Stimulated activated CD4-positive, alpha-beta T cell treated with anti-CD3 and anti-CD28 coated beads, Interleukin-12 subunit alpha, Interleukin-12 subunit beta, amount 100 ng/mL, for 4 hours (primary cell): ENCODE measurements at regions not wholly inside any gene's neighbourhood (a gene's known extent, or its start where the extent isn't known, plus 50 kb on each side); places are given as distances from the start of the nearest gene placed in this dataset.
"Not testable (repeated sequence)": the region's sequence is repeated elsewhere in the genome, so short reads cannot be mapped to it uniquely, and the experiment has no call there.

Experiments used
- DNase-seq: peaks from one replicate; pipeline ENCODE4 v3.0.0-alpha.2; 2020

- DNase-seq = no peak
Observed at GRCh38 chr7:113030489-113030888, 56.1 kb downstream of the GPR85 start.

- DNase-seq = no peak
Observed at GRCh38 chr7:113026941-113027340, 59.7 kb downstream of the GPR85 start.

GRCh38 chr7:113017144-113017857 lies 69.3 kb downstream of the GPR85 start:
- DNase-seq = not testable (repeated sequence)

GRCh38 chr7:113015034-113015645 lies 71.5 kb downstream of the GPR85 start:
- DNase-seq = no peak

- no peak for DNase-seq
Observed at GRCh38 chr7:113013761-113014449, 72.7 kb downstream of the GPR85 start.

GRCh38 chr7:113012862-113013261 lies 73.8 kb downstream of the GPR85 start:
- not testable (repeated sequence) for DNase-seq

- DNase-seq = no peak
Observed at GRCh38 chr7:113010377-113010776, 76.2 kb downstream of the GPR85 start.

- DNase-seq = no peak
Observed at GRCh38 chr7:113008755-113009154, 77.9 kb downstream of the GPR85 start.

- no peak for DNase-seq
Observed at GRCh38 chr7:113004726-113005454, 81.7 kb downstream of the GPR85 start.

GRCh38 chr7:113000316-113001020 lies 86.2 kb downstream of the GPR85 start:
- DNase-seq = no peak

- no peak for DNase-seq
Observed at GRCh38 chr7:112997831-112998230, 88.8 kb downstream of the GPR85 start.

GRCh38 chr7:112996331-112996871 lies 90.2 kb downstream of the GPR85 start:
- DNase-seq = no peak

- DNase-seq = no peak
Observed at GRCh38 chr7:112995059-112995824, 91.4 kb downstream of the GPR85 start.

GRCh38 chr7:112994656-112995055 lies 92.0 kb downstream of the GPR85 start:
- no peak for DNase-seq

GRCh38 chr7:112990624-112991023 lies 96.0 kb downstream of the GPR85 start:
- DNase-seq = no peak

GRCh38 chr7:112989531-112989930 lies 97.1 kb downstream of the GPR85 start:
- no peak for DNase-seq

GRCh38 chr7:112987171-112987570 lies 99.5 kb downstream of the GPR85 start:
- no peak for DNase-seq

GRCh38 chr7:112986256-112987031 lies 100.2 kb downstream of the GPR85 start:
- DNase-seq = no peak

GRCh38 chr7:112985377-112985987 lies 101.1 kb downstream of the GPR85 start:
- no peak for DNase-seq

- DNase-seq = no peak
Observed at GRCh38 chr7:112982441-112983063, 104.1 kb downstream of the GPR85 start.
